K562 (cell line): ENCODE measurements at regions not wholly inside any gene's neighbourhood (a gene's known extent, or its start where the extent isn't known, plus 50 kb on each side); places are given as distances from the start of the nearest gene placed in this dataset.
"Not testable (repeated sequence)": the region's sequence is repeated elsewhere in the genome, so short reads cannot be mapped to it uniquely, and the experiment has no call there.

ENCODE experiments used
- ATAC-seq: fragments of 200-7000 bp; cut with Tn5 transposase; 3 replicates; pipeline ENCODE4 v1.9.1; 2020; ENCODE audit warnings: moderate library complexity
- BruUV-seq: library from RNA; stranded (reverse); fragments of 400-500 nt; replicated peaks from 2 replicates; lab custom pipeline; 2021; lab: Mats Ljungman, UMichigan
- CTCF ChIA-PET: fragments of 300-600 bp; formaldehyde crosslinking; extraction: SDS; loops from one replicate; lab custom pipeline; 2021; ENCODE audit warnings: low intra/inter-chr PET ratio; lab: Yijun Ruan, JAX
- POLR2A ChIA-PET: fragments of 300-600, 350-650 bp; sonication (Branson Sonifier 250); formaldehyde crosslinking; extraction: SDS; loops from one replicate; lab custom pipeline; 2021; ENCODE audit warnings: antibody characterized with exemption, inconsistent platforms; lab: Yijun Ruan, JAX
- DNase-seq, 4 experiments: peaks; one replicate each; pipeline versions ENCODE4 v3.0.0 to v3.0.0-alpha.2; 2011 to 2018; ENCODE audit warnings: low spot score in 3 of 4, mixed read lengths in 3 of 4; ENCODE audit errors: extremely low read depth in 1 of 4
- FAIRE-seq: peaks from 2 replicates; lab custom pipeline; 2011; peaks lifted over from hg19 to GRCh38; lab: Jason Lieb, UNC
- H2AFZ ChIP-seq: 2 replicates; pipeline ENCODE4 v1.6.0; 2011; ENCODE audit warnings: low read depth, low read length, control low read depth, inconsistent platforms
- H3K27ac ChIP-seq: fragments of 200-600 bp; 3 replicates; pipeline ENCODE4 v1.8.0; 2011; ENCODE audit warnings: low read depth, mild to moderate bottlenecking, control low read depth, inconsistent platforms, low read length, moderate library complexity, mixed read lengths; ENCODE audit errors: extremely low read depth
- H3K27me3 ChIP-seq, 2 experiments: fragments of 300-600 bp in 1 of 2; 2 replicates in 1 of 2; 3 replicates in 1 of 2; pipeline versions ENCODE4 v1.6.0 to v1.8.0; 2011; ENCODE audit warnings: inconsistent platforms in 2 of 2, low read length in 2 of 2, mild to moderate bottlenecking in 1 of 2, mixed read lengths in 1 of 2, moderate library complexity in 1 of 2; ENCODE audit not compliant: control insufficient read depth in 2 of 2, insufficient read depth in 2 of 2
- H3K36me3 ChIP-seq: fragments of 300-600 bp; 3 replicates; pipeline ENCODE4 v1.8.0; 2011; ENCODE audit warnings: mild to moderate bottlenecking, low read length, inconsistent platforms; ENCODE audit not compliant: control insufficient read depth, insufficient read depth
- H3K4me1 ChIP-seq, 2 experiments: fragments of 200-600 bp in 1 of 2; replicated peaks in 1 of 2; 2 replicates in 1 of 2; 3 replicates in 1 of 2; pipeline versions ENCODE4 v1.5.1 to v1.8.0; 2011; ENCODE audit warnings: inconsistent platforms in 2 of 2, low read length in 2 of 2, mild to moderate bottlenecking in 1 of 2, mixed read lengths in 1 of 2, moderate library complexity in 1 of 2; ENCODE audit not compliant: control insufficient read depth in 2 of 2, insufficient read depth in 2 of 2
- H3K4me2 ChIP-seq: 2 replicates; pipeline ENCODE4 v1.6.1; 2011; ENCODE audit warnings: low read length, control low read depth, inconsistent platforms, mixed read lengths; ENCODE audit not compliant: insufficient read depth
- H3K4me3 ChIP-seq: fragments of 200-600 bp; sonication (generic), shearing (Covaris generic); 2 replicates; pipeline ENCODE4 v1.5.1; 2016; ENCODE audit warnings: control low read depth, inconsistent platforms
- H3K79me2 ChIP-seq: fragments of 200-600 bp; 3 replicates; pipeline ENCODE4 v1.8.0; 2011; ENCODE audit warnings: low read length, inconsistent platforms; ENCODE audit not compliant: control insufficient read depth, insufficient read depth
- H3K9ac ChIP-seq, 2 experiments: 2 replicates each; pipeline versions ENCODE4 v1.6.0 to v1.6.1; 2011; ENCODE audit warnings: low read depth in 2 of 2, low read length in 2 of 2, control low read depth in 1 of 2, inconsistent platforms in 1 of 2, mild to moderate bottlenecking in 1 of 2, mixed read lengths in 1 of 2; ENCODE audit not compliant: insufficient read depth in 1 of 2
- H3K9me1 ChIP-seq: one replicate; pipeline ENCODE4 v1.6.0; 2011; ENCODE audit warnings: inconsistent platforms, mild to moderate bottlenecking, low read length, moderate library complexity; ENCODE audit not compliant: control insufficient read depth, insufficient read depth
- H3K9me3 ChIP-seq: replicated peaks from 2 replicates; pipeline ENCODE4 v1.5.1; 2011; ENCODE audit warnings: low read depth, low read length, inconsistent platforms; ENCODE audit not compliant: control insufficient read depth, insufficient read depth
- H4K20me1 ChIP-seq: replicated peaks from 2 replicates; pipeline ENCODE4 v1.6.1; 2011; ENCODE audit warnings: low read length, inconsistent platforms, mixed read lengths; ENCODE audit not compliant: control insufficient read depth, insufficient read depth
- CCAR2 ChIP-seq: fragments of 200-400 bp; formaldehyde crosslinking; IDR thresholded peaks from 2 replicates; pipeline ENCODE4 v1.6.1; 2017; ENCODE audit warnings: mild to moderate bottlenecking, low read depth, low read length
- CTBP1 ChIP-seq: fragments of 450-650 bp; IDR thresholded peaks from 2 replicates; pipeline ENCODE4 v1.6.1; 2016; ENCODE audit warnings: borderline replicate concordance
- CTCF ChIP-seq, 3 experiments: IDR thresholded peaks in 2 of 3; conservative IDR thresholded peaks in 1 of 3; 2 replicates each; pipeline ENCODE4 v1.5.1; 2011 to 2012; ENCODE audit warnings: low read length in 3 of 3, mild to moderate bottlenecking in 3 of 3, control low read depth in 2 of 3, improper control_type of control experiment in 1 of 3, inconsistent platforms in 1 of 3, low read depth in 1 of 3, mixed read lengths in 1 of 3, moderate library complexity in 1 of 3; ENCODE audit not compliant: insufficient read depth in 2 of 3
- GATA2 ChIP-seq: sonication (generic); formaldehyde crosslinking; IDR thresholded peaks from 2 replicates; pipeline ENCODE4 v1.4.0; 2020; ENCODE audit warnings: mild to moderate bottlenecking, missing genetic modification reagents
- PTRF ChIP-seq: fragments of 450-650 bp; IDR thresholded peaks from 2 replicates; pipeline ENCODE4 v1.6.1; 2016; ENCODE audit warnings: mild to moderate bottlenecking, missing genetic modification characterization, missing compliant biosample characterization
- PTTG1 ChIP-seq: fragments of 450-650 bp; IDR thresholded peaks from 2 replicates; pipeline ENCODE4 v1.6.1; 2016; ENCODE audit warnings: low read depth, mild to moderate bottlenecking, missing genetic modification characterization, missing compliant biosample characterization
- RAD51 ChIP-seq: fragments of 450-650 bp; IDR thresholded peaks from 2 replicates; pipeline ENCODE4 v1.7.1; 2016; ENCODE audit warnings: low read depth, mild to moderate bottlenecking, borderline replicate concordance
- RFX7 ChIP-seq: fragments of 250-450 bp; sonication (Bioruptor Pico); IDR thresholded peaks from 2 replicates; pipeline ENCODE4 v1.5.1; 2021; ENCODE audit warnings: mild to moderate bottlenecking
- SETDB1 ChIP-seq: IDR thresholded peaks from one replicate; pipeline ENCODE4 v1.6.1; 2012; ENCODE audit warnings: low read length, control low read depth, inconsistent platforms
- SMARCE1 ChIP-seq: fragments of 450-650 bp; IDR thresholded peaks from 2 replicates; pipeline ENCODE4 v1.7.1; 2016; ENCODE audit warnings: mild to moderate bottlenecking
- ZNF23 ChIP-seq: fragments of 250-450 bp; sonication (Bioruptor Pico); IDR thresholded peaks from 2 replicates; pipeline ENCODE4 v1.4.0; 2020; ENCODE audit warnings: mild to moderate bottlenecking
- WGBS: fragments of 100-300 bp; shearing (Covaris generic); methylation state at CpG from one replicate; pipeline ENCODE4 v1.1.6; 2016; ENCODE audit warnings: low coverage, mixed read lengths; ENCODE audit not compliant: insufficient coverage; ENCODE audit errors: missing lambda C conversion rate; 5-methylcytosine and 5-hydroxymethylcytosine counted together
- in situ Hi-C: fragments of 300-500 bp; cut with MboI; formaldehyde crosslinking; loops from 4 replicates; pipeline ENCODE4 v1.15.0; 2018; ENCODE audit warnings: inconsistent platforms, mixed read lengths
- intact Hi-C: fragments of 100-400 bp; cut with micrococcal nuclease; formaldehyde crosslinking; loops from 2 replicates; pipeline ENCODE4 v1.14.2; 2022
- TF ChIP-seq, protein P1 (sequence below), 2 experiments: fragments of 450-650 bp in 1 of 2; sonication (generic) in 1 of 2; formaldehyde crosslinking in 1 of 2; IDR thresholded peaks in 1 of 2; conservative IDR thresholded peaks in 1 of 2; 2 replicates each; pipeline versions ENCODE4 v1.6.1 to v1.8.1; 2016 to 2023; ENCODE audit warnings: mild to moderate bottlenecking in 2 of 2, moderate library complexity in 2 of 2, inconsistent platforms in 1 of 2, missing genetic modification reagents in 1 of 2
- TF ChIP-seq, protein P2 (sequence below): fragments of 450-650 bp; IDR thresholded peaks from 2 replicates; pipeline ENCODE4 v1.6.1; 2014; ENCODE audit warnings: low read depth, mild to moderate bottlenecking, moderate library complexity, borderline replicate concordance

GRCh38 chr14:106389186-106389585 lies 862.8 kb downstream of the TMEM121 start:
- H4K20me1 ChIP-seq, H2AFZ ChIP-seq, H3K9ac ChIP-seq, H3K36me3 ChIP-seq, POLR2A ChIA-PET, FAIRE-seq, ATAC-seq, CTCF ChIA-PET, intact Hi-C loops, H3K9me3 ChIP-seq, H3K9me1 ChIP-seq, H3K79me2 ChIP-seq, DNase-seq, H3K4me3 ChIP-seq, in situ Hi-C loops, H3K27ac ChIP-seq, H3K27me3 ChIP-seq, H3K4me1 ChIP-seq, H3K4me2 ChIP-seq, BruUV-seq: not testable (repeated sequence)
- 0 out of 6 replicates have a peak, but pooled peaks of 2 of the 3 experiments have one; percentile 9 to 11 for TF ChIP-seq CTCF (IDR thresholded peaks at IDR 0.05 in 2 of 3, conservative IDR thresholded peaks at IDR 0.05 in 1 of 3; ENCODE audit: insufficient read depth in 2 of 3, low read depth in 1 of 3, low read length in 3 of 3)
- WGBS, result 9% methylated on average over 7 of the region's 9 CpGs

DNA sequence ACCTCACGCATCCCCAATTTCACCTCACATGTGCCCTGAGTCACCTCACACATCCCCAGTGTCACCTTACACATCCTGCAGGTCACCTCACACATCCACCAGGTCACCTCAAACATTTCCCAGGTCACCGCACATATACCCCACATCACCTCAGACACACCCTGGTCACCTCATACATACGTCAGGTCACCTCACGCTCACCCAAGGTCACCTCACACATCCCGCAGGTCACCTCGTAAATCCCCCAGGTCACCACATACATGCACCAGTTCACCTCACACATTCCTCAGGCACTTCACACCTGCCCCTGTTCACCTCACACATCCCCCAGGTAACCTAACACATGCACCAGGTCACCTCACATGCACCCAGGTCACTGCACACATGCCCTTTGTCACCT lies 864.0 kb downstream of the TMEM121 start:
- no peaks in the 10 kb centered on the region for H3K9me1 ChIP-seq
- FAIRE-seq (no peak), DNase-seq (no peak), ATAC-seq (no peak)
- no TSS peak for BruUV-seq
- H3K4me3 ChIP-seq, result no peak overlapping the region
- H3K27ac ChIP-seq, result no peak overlapping the region
- no peak overlapping the region for H3K4me2 ChIP-seq
- no peaks in the 10 kb centered on the region for H3K79me2 ChIP-seq
- no peak for TF ChIP-seq CCAR2
- TF ChIP-seq ZNF23 (CRISPR knock-in tag), result no peak
- TF ChIP-seq PTRF, result no peak
- TF ChIP-seq PTTG1 (tag), result no peak
- no peak for TF ChIP-seq CTBP1
- no peak for TF ChIP-seq GATA2 (CRISPR knock-in tag)
- no peak for TF ChIP-seq RFX7 (CRISPR knock-in tag)
- TF ChIP-seq, protein P1, sequence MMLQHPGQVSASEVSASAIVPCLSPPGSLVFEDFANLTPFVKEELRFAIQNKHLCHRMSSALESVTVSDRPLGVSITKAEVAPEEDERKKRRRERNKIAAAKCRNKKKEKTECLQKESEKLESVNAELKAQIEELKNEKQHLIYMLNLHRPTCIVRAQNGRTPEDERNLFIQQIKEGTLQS (IDR thresholded peaks at IDR 0.05), result no peak
- TF ChIP-seq, protein P1 (CRISPR knock-in tag; conservative IDR thresholded peaks at IDR 0.05), result no peak
- no peak for TF ChIP-seq SETDB1
- TF ChIP-seq RAD51, result no peak
- TF ChIP-seq, protein P2, sequence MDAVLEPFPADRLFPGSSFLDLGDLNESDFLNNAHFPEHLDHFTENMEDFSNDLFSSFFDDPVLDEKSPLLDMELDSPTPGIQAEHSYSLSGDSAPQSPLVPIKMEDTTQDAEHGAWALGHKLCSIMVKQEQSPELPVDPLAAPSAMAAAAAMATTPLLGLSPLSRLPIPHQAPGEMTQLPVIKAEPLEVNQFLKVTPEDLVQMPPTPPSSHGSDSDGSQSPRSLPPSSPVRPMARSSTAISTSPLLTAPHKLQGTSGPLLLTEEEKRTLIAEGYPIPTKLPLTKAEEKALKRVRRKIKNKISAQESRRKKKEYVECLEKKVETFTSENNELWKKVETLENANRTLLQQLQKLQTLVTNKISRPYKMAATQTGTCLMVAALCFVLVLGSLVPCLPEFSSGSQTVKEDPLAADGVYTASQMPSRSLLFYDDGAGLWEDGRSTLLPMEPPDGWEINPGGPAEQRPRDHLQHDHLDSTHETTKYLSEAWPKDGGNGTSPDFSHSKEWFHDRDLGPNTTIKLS, result no peak
- no peak for TF ChIP-seq SMARCE1
- intact Hi-C loops (no loop called here), in situ Hi-C loops (no loop called here)
- H3K36me3 ChIP-seq, result no peaks in the 10 kb centered on the region
- ChIA-PET POLR2A (no interaction called here), CTCF (no interaction called here)
- no peaks in the 10 kb centered on the region for H3K4me1 ChIP-seq
- H2AFZ ChIP-seq, result no peak overlapping the region
- WGBS, result 50% methylated on average over 3 of the region's 6 CpGs
- 0 out of 5 replicates have a peak, but pooled peaks cover 0 to 4% of the 10 kb centered on the region in 2 experiments for H3K27me3 ChIP-seq
- no peak overlapping the region for H3K9ac ChIP-seq
- no peaks in the 10 kb centered on the region for H4K20me1 ChIP-seq
- no peaks in the 10 kb centered on the region for H3K9me3 ChIP-seq
